ENCODE measurements at regions not wholly inside any gene's neighbourhood (a gene's known extent, or its start where the extent isn't known, plus 50 kb on each side); places are given as distances from the start of the nearest gene placed in this dataset.

DNA sequence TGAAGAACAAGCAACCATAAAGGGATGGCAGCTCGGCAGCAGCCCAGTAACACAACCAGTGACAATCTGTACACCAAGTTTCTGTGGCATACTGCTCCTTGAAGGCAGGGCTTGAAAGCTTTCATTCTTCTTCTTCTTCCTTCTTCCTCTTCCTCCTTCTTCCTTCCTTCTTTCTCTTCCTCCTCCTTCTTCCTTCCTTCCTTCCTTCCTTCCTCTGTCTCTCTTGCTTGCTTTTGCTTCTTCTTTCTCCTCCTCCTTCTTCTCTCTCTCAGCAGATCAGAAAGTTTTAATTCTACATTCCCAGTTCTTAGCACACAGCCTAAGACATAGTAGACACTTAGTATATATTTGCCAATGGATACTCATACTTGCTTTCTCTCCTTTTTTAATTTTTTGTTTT, 95.9 kb downstream of the GLUL start:
- TF ChIP-seq, protein P1, sequence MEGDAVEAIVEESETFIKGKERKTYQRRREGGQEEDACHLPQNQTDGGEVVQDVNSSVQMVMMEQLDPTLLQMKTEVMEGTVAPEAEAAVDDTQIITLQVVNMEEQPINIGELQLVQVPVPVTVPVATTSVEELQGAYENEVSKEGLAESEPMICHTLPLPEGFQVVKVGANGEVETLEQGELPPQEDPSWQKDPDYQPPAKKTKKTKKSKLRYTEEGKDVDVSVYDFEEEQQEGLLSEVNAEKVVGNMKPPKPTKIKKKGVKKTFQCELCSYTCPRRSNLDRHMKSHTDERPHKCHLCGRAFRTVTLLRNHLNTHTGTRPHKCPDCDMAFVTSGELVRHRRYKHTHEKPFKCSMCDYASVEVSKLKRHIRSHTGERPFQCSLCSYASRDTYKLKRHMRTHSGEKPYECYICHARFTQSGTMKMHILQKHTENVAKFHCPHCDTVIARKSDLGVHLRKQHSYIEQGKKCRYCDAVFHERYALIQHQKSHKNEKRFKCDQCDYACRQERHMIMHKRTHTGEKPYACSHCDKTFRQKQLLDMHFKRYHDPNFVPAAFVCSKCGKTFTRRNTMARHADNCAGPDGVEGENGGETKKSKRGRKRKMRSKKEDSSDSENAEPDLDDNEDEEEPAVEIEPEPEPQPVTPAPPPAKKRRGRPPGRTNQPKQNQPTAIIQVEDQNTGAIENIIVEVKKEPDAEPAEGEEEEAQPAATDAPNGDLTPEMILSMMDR (IDR thresholded peaks at IDR 0.05): no peak
- no peak for TF ChIP-seq ZFX (IDR thresholded peaks at IDR 0.05; ENCODE audit: borderline replicate concordance)
